Fibroblast of skin of right biceps (primary cell): ENCODE measurements at regions not wholly inside any gene's neighbourhood (a gene's known extent, or its start where the extent isn't known, plus 50 kb on each side); places are given as distances from the start of the nearest gene placed in this dataset.
A peak's percentile ranks its signal among the peaks of the same experiment; 100 is the strongest.
"Not testable (repeated sequence)": the region's sequence is repeated elsewhere in the genome, so short reads cannot be mapped to it uniquely, and the experiment has no call there.

Source experiments
- DNase-seq: peaks from one replicate; pipeline ENCODE4 v3.0.0-alpha.2; 2013

DNA sequence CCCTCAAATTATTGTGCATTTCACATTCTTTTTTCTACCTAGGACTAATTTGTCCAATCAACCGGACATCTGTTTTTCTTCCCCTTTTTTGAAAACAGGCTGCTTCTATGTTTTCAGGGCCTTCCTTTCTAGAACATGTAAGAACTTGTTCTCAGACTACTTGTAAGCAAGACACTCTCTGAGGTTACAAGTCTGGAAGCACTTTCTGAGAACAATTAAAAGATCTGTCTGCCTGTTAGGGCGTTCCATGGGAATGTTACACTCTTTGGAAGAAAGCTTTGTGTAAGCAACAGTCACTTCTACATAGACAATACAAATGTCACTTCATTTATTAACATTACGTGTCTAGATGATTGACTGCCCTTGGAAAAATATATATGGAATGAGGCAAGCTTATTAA is 50.9 kb upstream of the HSPB3 start:
- no peak for DNase-seq

DNA sequence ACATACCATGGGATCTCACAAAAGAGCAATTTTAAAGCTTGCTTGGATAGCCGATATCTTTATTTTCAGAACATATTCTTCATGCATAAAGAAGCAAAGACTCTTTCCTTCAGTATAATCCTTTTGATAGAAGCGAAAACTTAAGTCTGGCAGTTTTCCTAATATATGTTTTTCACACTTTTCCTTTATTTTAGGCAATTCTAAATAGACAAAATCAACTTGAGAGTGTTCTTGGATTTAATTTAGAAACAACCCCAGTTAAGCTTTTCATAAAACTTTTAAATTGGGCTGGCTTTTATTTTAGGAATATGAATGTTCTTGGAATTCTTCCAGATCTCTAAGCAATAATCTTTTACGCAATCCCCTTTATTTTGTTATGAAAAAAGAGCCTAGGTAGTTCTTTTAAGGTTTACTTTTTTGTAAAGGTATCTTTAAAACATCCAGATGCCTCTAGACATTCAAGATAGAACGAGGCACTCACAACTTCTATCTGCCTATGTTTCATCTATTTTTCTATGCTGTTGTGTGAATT is 51.5 kb upstream of the HSPB3 start:
- DNase-seq = no peak

GRCh38 chr5:54403121-54403520 is 52.4 kb upstream of the HSPB3 start:
- no peak for DNase-seq

DNA sequence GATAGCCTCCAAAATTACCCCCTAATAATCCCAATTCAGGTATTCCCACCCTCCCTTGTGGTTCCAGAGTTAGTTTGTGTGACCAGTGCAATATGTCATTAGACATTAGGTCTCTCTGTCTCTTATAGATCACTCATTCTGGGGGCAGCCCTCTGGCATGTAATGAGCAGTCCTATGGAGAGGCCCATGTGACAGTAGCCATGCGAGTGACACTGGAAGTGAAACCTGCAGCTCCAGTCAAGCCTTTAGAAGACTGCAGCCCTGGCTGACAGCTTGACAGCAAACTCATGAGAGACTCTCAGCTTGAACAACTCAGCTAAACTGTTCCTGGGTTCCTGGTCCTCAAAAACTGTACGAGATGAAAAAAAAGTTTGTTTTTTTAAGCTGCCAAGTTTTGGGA is 54.0 kb upstream of the HSPB3 start:
- DNase-seq = no peak

GRCh38 chr5:54398191-54398590 is 57.3 kb upstream of the HSPB3 start:
- no peak for DNase-seq

- no peak for DNase-seq
These were observed 58.1 kb upstream of the HSPB3 start for GRCh38 chr5:54397420-54397819.

DNA sequence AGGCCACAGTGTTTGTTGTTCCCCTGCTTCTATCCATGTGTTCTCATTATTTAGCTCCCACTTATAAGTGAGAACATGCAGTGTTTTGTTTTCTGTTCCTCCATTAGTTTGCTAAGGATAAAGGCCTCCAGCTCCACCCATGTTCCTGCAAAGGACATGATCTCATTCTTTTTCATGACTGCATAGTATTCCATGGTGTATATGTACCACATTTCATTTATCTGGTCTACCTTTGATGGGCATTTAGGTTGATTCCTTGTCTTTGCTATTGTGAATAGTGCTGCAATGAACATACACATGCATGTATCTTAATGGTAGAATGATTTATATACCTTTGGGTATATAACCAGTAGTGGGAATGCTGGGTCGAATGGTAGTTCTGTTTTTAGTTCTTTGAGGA is 62.5 kb upstream of the HSPB3 start:
- not testable (repeated sequence) for DNase-seq

GRCh38 chr5:54390539-54391031 is 64.9 kb upstream of the HSPB3 start:
- DNase-seq = no peak

GRCh38 chr5:54390015-54390414 is 65.5 kb upstream of the HSPB3 start:
- peak; percentile 96 for DNase-seq

DNA sequence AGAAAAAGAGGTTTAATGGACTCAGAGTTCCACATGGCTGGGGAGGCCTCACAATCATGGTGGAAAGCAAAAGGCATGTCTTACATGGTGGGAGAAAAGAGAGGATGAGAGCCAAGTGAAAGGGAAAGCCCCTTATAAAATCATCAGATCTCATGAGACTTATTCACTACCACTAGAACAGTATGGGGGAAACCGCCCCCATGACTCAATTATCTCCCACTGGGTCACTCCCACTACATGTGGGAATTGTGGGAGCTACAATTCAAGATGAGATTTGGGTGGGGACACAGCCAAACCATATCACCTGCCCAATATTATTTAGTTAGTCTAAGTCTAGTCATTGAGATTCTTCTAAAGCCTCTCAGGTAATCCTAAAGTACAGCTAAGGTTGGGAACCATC is 66.1 kb upstream of the HSPB3 start:
- not testable (repeated sequence) for DNase-seq

- DNase-seq = peak; percentile 15
These were observed 66.7 kb upstream of the HSPB3 start for GRCh38 chr5:54388811-54389210.

DNA sequence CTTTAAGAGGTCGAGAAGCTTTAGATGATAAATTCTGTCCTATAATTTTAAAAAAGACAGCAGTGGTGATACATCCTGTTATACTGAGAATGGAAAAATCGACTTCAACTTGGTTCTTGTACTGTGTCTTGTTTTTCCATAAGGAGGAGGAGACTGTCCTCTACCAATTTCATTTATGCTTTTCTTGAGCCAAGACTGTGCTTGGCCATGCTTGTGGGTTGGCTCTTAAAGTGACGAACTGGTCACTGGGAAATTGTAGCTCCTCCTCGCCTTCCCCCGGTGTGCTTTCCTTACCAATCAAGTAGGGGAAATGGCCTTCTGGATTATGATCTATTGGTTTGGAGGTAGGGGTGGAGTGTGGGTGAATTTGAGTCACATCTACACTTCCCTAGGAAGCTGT is 67.1 kb upstream of the HSPB3 start:
- DNase-seq = no peak

- DNase-seq = peak; percentile 56
These were observed 67.8 kb upstream of the HSPB3 start for GRCh38 chr5:54387659-54388232.

DNA sequence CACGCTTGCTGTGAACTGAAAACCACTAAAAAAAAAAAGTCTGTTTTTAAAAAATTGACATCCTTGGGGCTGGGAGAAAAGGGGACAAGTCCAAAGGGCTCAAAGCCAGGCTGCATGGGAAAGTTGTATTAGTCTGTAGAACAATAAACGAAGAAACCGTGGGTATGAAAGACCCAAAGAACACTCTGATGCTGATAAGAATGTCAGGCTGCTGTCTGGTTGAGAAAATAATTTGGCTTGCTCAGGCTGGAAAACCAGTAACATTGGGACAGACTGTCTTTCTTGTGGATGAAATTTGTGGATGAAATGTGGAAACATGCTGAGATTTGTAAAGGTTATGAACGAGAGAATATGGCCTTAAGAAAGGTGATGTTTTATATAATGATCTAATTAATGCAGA is 68.5 kb upstream of the HSPB3 start:
- no peak for DNase-seq

GRCh38 chr5:54385994-54386393 is 69.5 kb upstream of the HSPB3 start:
- no peak for DNase-seq

- DNase-seq = no peak
These were observed 71.1 kb upstream of the HSPB3 start for GRCh38 chr5:54384356-54384933.

DNA sequence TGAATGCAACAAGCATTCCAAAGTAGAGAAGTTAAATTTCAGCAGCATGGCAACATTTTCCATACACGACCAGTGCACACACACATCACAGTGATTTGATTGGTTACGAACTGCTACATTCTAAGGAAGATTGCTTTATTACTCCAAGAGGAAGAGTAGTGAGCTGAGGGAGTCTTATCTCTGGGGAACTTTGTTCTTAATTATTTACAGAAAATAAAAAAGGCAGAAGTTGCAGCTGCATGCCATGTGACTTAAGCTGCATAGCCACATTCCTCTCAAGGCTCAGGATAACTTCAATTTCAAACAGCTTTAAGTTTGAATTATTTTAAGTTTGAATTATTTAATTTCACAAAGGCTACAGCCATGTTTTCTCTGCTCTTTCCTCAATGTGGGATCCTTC is 71.6 kb upstream of the HSPB3 start:
- no peak for DNase-seq

GRCh38 chr5:54383225-54383901 is 72.1 kb upstream of the HSPB3 start:
- DNase-seq = no peak

DNA sequence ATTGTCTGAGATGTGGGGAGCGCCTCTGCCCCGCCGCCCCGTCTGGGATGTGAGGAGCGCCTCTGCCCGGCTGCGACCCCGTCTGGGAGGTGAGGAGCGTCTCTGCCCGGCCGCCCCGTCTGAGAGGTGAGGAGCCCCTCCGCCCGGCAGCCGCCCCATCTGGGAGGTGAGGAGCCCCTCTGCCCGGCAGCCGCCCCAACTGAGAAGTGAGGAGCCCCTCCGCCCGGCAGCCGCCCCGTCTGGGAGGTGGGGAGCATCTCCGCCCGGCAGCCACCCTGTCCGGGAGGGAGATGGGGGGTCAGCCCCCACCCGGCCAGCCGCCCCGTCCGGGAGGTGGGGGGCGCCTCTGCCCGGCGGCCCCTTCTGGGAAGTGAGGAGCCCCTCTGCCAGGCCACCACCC is 70.9 kb upstream of the ARL15 start:
- not testable (repeated sequence) for DNase-seq

DNA sequence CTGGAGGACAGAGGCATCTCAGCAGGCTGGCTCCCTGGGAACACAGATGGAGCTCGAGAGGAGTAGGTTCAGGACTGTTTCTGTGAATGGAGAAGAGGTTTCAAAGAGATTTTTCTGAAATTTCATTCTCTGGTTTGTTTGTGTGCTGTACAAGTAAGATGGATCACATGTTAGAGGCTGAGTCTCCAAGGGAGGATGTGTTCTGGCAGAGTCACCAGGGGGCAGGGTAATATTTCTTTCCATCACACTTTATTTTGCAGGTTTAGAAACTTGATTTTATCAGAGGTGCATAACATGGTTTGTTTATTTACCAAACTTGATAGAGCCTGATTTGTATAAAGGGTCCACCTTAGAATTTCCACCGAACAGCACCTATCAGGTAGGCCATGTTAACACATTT is 69.2 kb upstream of the ARL15 start:
- DNase-seq = no peak

DNA sequence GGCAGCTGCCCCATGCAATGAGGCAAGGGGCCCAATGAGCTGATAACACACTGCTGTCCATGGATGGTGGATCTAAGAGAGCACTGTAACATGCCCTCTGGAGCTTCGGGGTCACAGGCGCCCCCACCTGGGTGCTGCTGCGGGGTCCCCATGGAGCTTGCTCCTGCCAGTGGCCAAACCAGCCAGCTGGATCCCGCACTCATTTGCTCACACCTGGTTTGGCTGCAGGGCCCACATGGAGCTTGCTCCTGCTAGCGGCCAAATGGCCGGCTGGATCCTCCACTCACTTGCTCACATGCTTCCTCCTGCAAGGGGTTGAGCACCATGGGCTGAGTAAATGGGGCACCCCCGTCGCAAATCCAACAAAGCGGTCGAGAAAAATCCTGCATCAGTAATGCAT is 68.3 kb upstream of the ARL15 start:
- DNase-seq = no peak

DNA sequence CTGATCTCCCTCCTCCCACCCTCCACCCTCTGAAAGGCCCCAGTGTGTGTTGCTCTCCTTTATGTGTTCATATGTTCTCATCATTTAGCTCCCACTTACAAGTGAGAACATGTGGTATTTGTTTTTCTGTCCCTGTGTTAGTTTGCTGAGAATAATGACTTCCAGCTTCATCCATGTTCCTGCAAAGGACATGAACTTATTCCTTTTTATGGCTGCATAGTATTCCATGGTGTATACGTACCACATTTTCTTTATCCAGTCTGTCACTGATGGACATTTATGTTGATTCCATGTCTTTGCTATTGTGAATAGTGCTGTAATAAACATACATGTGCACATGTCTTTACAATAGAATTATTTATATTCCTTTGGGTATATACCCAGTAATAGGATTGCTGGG is 67.0 kb upstream of the ARL15 start:
- not testable (repeated sequence) for DNase-seq

DNA sequence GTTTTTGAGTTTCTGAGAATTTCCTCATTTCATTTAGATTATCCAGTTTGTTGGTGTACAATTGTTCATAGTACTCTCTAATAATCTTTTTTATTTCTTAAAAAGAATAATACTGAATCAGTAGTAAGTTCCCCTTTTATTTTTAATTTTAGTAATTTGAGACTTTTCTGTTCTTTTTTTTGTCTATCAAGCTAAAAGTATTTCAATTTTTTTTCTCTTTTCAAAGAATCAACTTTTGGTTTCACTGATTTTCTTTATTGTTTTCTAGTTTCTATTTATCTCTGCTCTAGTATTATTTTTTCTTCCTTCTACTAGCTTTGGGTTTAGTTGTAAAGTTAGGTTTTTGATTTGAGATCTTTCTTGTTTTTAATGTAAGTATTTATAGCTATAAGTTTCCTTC is 60.6 kb upstream of the ARL15 start:
- no peak for DNase-seq

DNA sequence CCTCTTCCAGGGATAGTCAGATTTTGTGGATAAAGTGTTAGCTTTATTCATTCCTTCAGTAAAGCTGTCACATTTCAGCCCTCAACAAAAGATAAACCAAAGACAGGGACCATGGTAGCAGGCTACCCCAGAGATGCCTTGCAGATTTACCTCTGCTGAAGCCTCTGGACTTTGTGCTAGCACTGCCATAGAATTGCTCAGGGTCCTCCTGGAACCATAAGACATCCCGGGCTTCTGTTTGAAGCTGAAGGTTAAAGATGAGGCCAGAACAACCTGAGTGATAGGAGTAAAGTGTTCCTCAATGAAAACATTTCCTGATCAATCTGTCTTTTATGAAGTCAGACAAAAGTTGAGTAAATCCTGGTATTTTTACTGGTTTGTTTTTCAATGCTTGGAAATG is 57.5 kb upstream of the ARL15 start:
- DNase-seq = no peak
